ENCODE measurements at regions not wholly inside any gene's neighbourhood (a gene's known extent, or its start where the extent isn't known, plus 50 kb on each side); places are given as distances from the start of the nearest gene placed in this dataset.

DNA sequence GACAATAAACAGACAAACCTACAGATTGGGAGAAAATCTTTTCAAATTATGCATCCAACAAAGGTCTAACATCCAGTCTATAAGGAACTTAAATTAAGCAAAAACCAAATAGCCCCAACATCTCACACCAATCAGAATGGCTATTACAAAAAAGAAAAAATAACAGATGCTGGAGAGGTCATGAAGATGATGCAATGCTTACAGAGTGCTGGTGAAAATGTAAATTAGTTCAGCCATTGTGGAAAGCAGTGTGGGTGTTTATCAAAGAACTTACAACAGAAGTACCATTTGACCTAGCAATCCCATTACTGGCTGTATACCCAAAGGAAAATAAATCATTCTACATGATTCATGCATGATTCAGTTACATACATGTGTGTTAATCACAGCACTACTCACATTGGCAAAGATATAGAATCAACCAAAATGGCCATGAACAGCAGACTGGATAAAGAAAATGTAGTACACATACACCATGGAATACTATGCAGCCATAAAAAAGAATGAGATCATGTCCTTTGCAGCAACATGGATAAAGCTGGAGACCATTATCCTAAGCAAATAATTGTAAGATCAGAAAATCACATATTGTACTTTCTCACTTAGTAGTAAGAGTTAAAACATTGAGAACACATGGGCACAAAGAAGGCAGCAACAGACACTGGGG lies 223.9 kb upstream of the WSB1 start:
- no peak overlapping the region for H3K27ac ChIP-seq
- TF ChIP-seq CTCF (conservative IDR thresholded peaks at IDR 0.05) = no peak
- TF ChIP-seq ZFX (IDR thresholded peaks at IDR 0.05) = no peak

DNA sequence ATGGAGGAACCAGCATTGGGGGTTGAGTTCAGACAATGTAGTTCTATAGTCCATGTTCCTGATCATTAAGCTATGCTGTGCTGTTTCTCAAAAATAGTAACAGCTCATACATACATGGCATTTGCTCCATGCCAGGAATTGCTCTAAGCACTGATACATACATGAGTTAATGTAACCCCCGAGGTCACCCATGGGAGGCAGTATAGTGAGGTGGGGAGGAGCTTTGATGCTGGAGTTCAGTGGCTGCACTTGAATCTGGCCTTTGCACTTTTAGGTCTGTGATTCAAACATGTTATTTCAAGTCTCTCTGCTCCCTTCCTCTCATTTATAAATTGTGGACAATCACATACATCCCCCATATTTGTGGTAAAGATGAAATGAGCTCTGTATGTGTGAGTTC lies 223.1 kb upstream of the WSB1 start:
- TF ChIP-seq CTCF (conservative IDR thresholded peaks at IDR 0.05) = 0 out of 2 replicates have a peak, but pooled peaks have one; percentile 5
- no peak for TF ChIP-seq ZFX (IDR thresholded peaks at IDR 0.05)
- no peak overlapping the region for H3K27ac ChIP-seq

GRCh38 chr17:27072885-27073284 lies 221.0 kb upstream of the WSB1 start:
- H3K27ac ChIP-seq = no peak overlapping the region
- TF ChIP-seq ZFX (IDR thresholded peaks at IDR 0.05) (no peak), CTCF (conservative IDR thresholded peaks at IDR 0.05) (no peak)

DNA sequence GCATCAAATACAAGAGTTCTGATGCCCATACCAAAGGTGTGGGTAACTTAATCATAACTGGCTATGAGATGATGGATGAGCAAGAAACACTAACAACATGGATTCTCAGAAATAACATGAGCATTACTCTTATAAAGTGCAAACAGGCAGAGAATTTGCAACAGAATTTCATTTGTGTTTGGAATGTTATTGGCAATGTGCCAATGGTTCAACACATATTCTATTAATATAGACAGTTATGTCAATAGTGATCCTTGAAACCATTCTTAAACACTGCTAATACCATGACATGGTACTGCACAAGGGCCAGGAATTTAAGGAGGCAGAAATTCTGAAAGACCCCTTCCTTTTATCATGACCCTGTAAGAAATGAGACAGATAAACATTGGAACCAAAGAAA lies 217.1 kb upstream of the WSB1 start:
- H3K27ac ChIP-seq = no peak overlapping the region
- TF ChIP-seq ZFX (IDR thresholded peaks at IDR 0.05) = no peak
- no peak for TF ChIP-seq CTCF (conservative IDR thresholded peaks at IDR 0.05)

- TF ChIP-seq ZFX (IDR thresholded peaks at IDR 0.05) = no peak
- TF ChIP-seq CTCF (conservative IDR thresholded peaks at IDR 0.05) = no peak
- no peak overlapping the region for H3K27ac ChIP-seq
Observed at GRCh38 chr17:27078296-27078695, 215.6 kb upstream of the WSB1 start.

DNA sequence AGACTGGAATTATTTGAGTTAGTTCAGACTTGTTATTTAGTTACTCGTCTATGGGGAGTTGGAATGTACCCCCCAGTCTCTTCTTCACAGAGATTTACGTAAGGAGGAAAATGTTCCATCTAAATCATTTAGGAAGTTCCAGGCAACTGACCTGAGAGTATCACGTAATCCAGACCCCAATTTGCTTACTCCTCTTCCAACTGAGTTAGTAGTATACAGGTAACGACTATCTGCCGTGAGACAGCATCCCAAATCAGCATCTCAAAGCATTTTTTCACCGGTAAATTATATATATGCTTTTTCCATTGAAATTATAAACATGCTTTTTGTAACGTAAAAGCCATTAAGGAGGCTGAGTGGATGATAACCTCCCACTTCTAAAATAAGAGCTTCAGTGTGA lies 214.3 kb upstream of the WSB1 start:
- no peak for TF ChIP-seq ZFX (IDR thresholded peaks at IDR 0.05)
- no peak for TF ChIP-seq CTCF (conservative IDR thresholded peaks at IDR 0.05)
- no peak overlapping the region for H3K27ac ChIP-seq

- TF ChIP-seq CTCF (conservative IDR thresholded peaks at IDR 0.05) (no peak), ZFX (IDR thresholded peaks at IDR 0.05) (no peak)
- H3K27ac ChIP-seq = no peak overlapping the region
Observed at GRCh38 chr17:27081002-27081638, 212.8 kb upstream of the WSB1 start.

Data from C4-2B (cell line).